A549 (cell line): ENCODE measurements at regions not wholly inside any gene's neighbourhood (a gene's known extent, or its start where the extent isn't known, plus 50 kb on each side); places are given as distances from the start of the nearest gene placed in this dataset.

Experiments used
- ATAC-seq, 2 experiments: fragments of 200-7000 bp in 1 of 2; fragments of >200 bp in 1 of 2; cut with Nextera tagmentation in 1 of 2; cut with Tn5 transposase in 1 of 2; 3 replicates each; pipeline versions ENCODE4 v1.8.0 to v1.9.1; 2018 to 2020; ENCODE audit warnings: mild to moderate bottlenecking in 1 of 2, moderate library complexity in 1 of 2
- CTCF ChIA-PET: fragments of 300-600 bp; sonication (Branson Sonifier 250); formaldehyde crosslinking; extraction: SDS; loops from one replicate; lab custom pipeline; 2021; ENCODE audit warnings: antibody characterized with exemption, inconsistent platforms; lab: Yijun Ruan, JAX
- POLR2A ChIA-PET: fragments of 350-600 bp; formaldehyde crosslinking; extraction: SDS; loops from one replicate; lab custom pipeline; 2021; ENCODE audit warnings: antibody characterized with exemption, inconsistent platforms; lab: Yijun Ruan, JAX
- DNase-seq, 2 experiments: peaks; one replicate each; pipeline versions ENCODE4 v3.0.0 to v3.0.0-alpha.2; 2011 to 2016; ENCODE audit warnings: low read depth in 1 of 2, low spot score in 1 of 2
- FAIRE-seq: peaks from 2 replicates; lab custom pipeline; 2011; peaks lifted over from hg19 to GRCh38; lab: Jason Lieb, UNC
- H3K27ac ChIP-seq, 2 experiments: fragments of >200 bp; sonication (Bioruptor Twin); formaldehyde crosslinking; 3 replicates each; pipeline ENCODE4 v1.5.1; 2016 to 2017
- H3K4me1 ChIP-seq: fragments of >200 bp; sonication (Bioruptor Twin); formaldehyde crosslinking; 3 replicates; pipeline ENCODE4 v1.6.1; 2016
- H3K4me2 ChIP-seq: fragments of >200 bp; sonication (Bioruptor Twin); formaldehyde crosslinking; 3 replicates; pipeline ENCODE4 v1.6.1; 2016
- H3K4me3 ChIP-seq: fragments of >200 bp; sonication (Bioruptor Twin); formaldehyde crosslinking; 3 replicates; pipeline ENCODE4 v1.5.1; 2016
- H3K9me3 ChIP-seq: fragments of >200 bp; sonication (Bioruptor Twin); formaldehyde crosslinking; 3 replicates; pipeline ENCODE4 v1.6.1; 2016
- EHF ChIP-seq: fragments of 250-450 bp; sonication (Bioruptor Pico); IDR thresholded peaks from 2 replicates; pipeline ENCODE4 v1.5.0; 2020; ENCODE audit warnings: mild to moderate bottlenecking
- HOXA7 ChIP-seq: fragments of 250-450 bp; sonication (Bioruptor Pico); IDR thresholded peaks from 2 replicates; pipeline ENCODE4 v1.5.0; 2020; ENCODE audit warnings: mild to moderate bottlenecking, moderate library complexity
- PBX3 ChIP-seq: IDR thresholded peaks from 2 replicates; pipeline ENCODE4 v1.6.1; 2012
- WGBS: methylation state at CpG from one replicate; pipeline ENCODE4 v1.1.6; 2017; ENCODE audit errors: missing lambda C conversion rate; 5-methylcytosine and 5-hydroxymethylcytosine counted together

- no peak overlapping the region for H3K27ac ChIP-seq
- DNase-seq = no peak
- no peak for TF ChIP-seq PBX3
- no peak for TF ChIP-seq HOXA7
- no peak for TF ChIP-seq EHF (CRISPR knock-in tag)
- TF ChIP-seq, all 56 proteins: peak for 0
- Histone ChIP-seq H3K4me1 (no peaks in the 10 kb centered on the region), H3K4me2 (no peak overlapping the region), H3K4me3 (no peak overlapping the region), H3K9me3 (no peaks in the 10 kb centered on the region)
- WGBS = 30% methylated on average over 1 of the region's 1 CpG
- ChIA-PET POLR2A (interaction anchor here (0.6 kb wide), 1 partner anchor 11 kb away, joined by 6 read pairs; no protein-coding TSS in a partner anchor), CTCF (interaction anchor here (0.9 kb wide), 1 partner anchor 17 kb away, joined by 4 read pairs; no protein-coding TSS in a partner anchor)
- FAIRE-seq (no peak), ATAC-seq (no peak)
Observed at GRCh38 chr9:23887781-23888180, 61.7 kb upstream of the ELAVL2 start.
